Adrenal gland (tissue), 9 donors: ENCODE measurements at regions not wholly inside any gene's neighbourhood (a gene's known extent, or its start where the extent isn't known, plus 50 kb on each side); places are given as distances from the start of the nearest gene placed in this dataset.

Experiments
- DNase-seq, 7 donors: peaks; one replicate each; pipeline ENCODE4 v3.0.0-alpha.2; 2019 to 2020
- H3K27ac ChIP-seq, 5 donors: fragments of 200-600 bp; sonication (generic) in 4 of 5; 1 replicate in 3 of 5; 2 replicates in 2 of 5; pipeline versions ENCODE4 v1.5.1 to v1.8.0; 2016 to 2020; ENCODE audit warnings: mild to moderate bottlenecking in 1 of 5
- H3K27me3 ChIP-seq: fragments of 200-600 bp; 2 replicates; pipeline ENCODE4 v1.8.0; 2021
- H3K36me3 ChIP-seq, 2 donors: fragments of 200-600 bp; replicated peaks in 1 of 2; 1 replicate in 1 of 2; 2 replicates in 1 of 2; pipeline versions ENCODE4 v1.5.1 to v1.8.0; 2018 to 2022
- H3K4me1 ChIP-seq, 2 donors: fragments of 200-600 bp; replicated peaks in 1 of 2; 1 replicate in 1 of 2; 2 replicates in 1 of 2; pipeline versions ENCODE4 v1.5.1 to v1.8.0; 2018 to 2021
- H3K4me3 ChIP-seq, 4 donors: fragments of 200-600 bp; sonication (generic) in 3 of 4; one replicate each; pipeline ENCODE4 v1.5.1; 2016 to 2018
- H3K9me3 ChIP-seq, 3 donors: fragments of 200-600 bp; sonication (generic) in 1 of 3; replicated peaks in 1 of 3; 1 replicate in 2 of 3; 2 replicates in 1 of 3; pipeline versions ENCODE4 v1.5.1 to v1.8.0; 2016 to 2021
- POLR2A ChIP-seq, 2 donors: fragments of 450-650 bp; IDR thresholded peaks; one replicate each; pipeline ENCODE4 v1.6.1; 2017; ENCODE audit warnings: antibody characterized with exemption in 2 of 2, mild to moderate bottlenecking in 2 of 2, moderate library complexity in 1 of 2
- WGBS, 4 donors: extraction: QIAGEN DNeasy Blood & Tissue Kit in 2 of 4; methylation state at CpG; one replicate each; pipeline versions ENCODE4 v1.1.5 to v1.1.7; 2013 to 2017; 5-methylcytosine and 5-hydroxymethylcytosine counted together
- intact Hi-C, 2 donors: fragments of 100-400 bp; cut with DNase I; formaldehyde crosslinking; loops; one replicate each; pipeline versions ENCODE4 v1.14.1 to v1.15.0; 2022 to 2023
- TF ChIP-seq, protein P1 (sequence below), 6 experiments: fragments of 450-650 bp in 4 of 6; fragments of 200-600 bp in 2 of 6; sonication (generic) in 1 of 6; IDR thresholded peaks; 1 replicate in 5 of 6; 2 replicates in 1 of 6; pipeline versions ENCODE4 v1.5.1 to v1.8.0; 2016 to 2021; ENCODE audit warnings: antibody characterized with exemption in 6 of 6, mild to moderate bottlenecking in 2 of 6, moderate library complexity in 1 of 6
- donor health status: healthy with polysubstance abuse.
- donor health status: Bipolar disorder and iron deficiency.
- donor health status: DM: yes; HTN: yes; CAD: no.
- donor health status: DM: no; HTN: no; CAD: no.
- donor health status: DM: no; HTN: no; CAD: no.

DNA sequence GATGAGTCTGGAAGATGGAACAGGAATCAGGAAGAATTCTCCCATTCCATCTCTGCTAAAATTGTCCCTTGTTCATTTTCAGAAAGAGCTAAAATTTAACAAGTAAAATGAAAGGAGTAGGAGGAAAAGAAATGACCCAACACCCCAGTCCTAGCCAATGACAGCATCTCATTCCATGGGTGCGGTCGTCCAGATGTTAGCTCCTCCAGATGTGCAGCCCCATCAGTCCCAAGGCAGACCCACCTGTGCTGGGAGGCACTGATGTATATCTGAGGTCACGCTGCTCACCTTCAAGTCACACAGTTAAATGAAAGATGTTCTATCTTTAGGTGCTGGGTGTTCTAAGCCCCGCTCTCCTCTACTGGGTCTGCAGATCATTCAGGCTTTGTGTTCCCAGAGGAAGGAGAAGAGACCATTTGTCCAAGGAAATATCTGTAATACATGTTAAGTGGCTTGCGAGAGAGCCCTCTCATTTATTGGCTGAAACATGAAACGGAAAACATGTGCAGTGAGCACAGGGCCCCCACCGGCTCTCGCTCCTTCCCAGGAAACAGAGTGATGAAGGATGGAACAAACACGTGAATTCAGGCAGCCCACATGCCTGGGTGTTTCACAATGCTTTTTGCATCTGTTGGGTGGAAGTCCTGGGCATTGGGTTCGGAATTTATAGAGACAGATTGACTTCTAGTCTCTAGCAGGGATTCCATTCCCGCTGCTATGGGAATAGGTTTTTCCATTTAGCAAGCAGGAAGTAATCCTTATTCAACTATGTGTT, 294.6 kb downstream of the NUAK1 start:
- no peaks in the 10 kb centered on the region for H3K36me3 ChIP-seq
- no peaks in the 10 kb centered on the region for H3K27me3 ChIP-seq
- DNase-seq, result no peak
- no peak overlapping the region for H3K27ac ChIP-seq
- H3K4me1 ChIP-seq, result no peaks in the 10 kb centered on the region
- TF ChIP-seq, protein P1, sequence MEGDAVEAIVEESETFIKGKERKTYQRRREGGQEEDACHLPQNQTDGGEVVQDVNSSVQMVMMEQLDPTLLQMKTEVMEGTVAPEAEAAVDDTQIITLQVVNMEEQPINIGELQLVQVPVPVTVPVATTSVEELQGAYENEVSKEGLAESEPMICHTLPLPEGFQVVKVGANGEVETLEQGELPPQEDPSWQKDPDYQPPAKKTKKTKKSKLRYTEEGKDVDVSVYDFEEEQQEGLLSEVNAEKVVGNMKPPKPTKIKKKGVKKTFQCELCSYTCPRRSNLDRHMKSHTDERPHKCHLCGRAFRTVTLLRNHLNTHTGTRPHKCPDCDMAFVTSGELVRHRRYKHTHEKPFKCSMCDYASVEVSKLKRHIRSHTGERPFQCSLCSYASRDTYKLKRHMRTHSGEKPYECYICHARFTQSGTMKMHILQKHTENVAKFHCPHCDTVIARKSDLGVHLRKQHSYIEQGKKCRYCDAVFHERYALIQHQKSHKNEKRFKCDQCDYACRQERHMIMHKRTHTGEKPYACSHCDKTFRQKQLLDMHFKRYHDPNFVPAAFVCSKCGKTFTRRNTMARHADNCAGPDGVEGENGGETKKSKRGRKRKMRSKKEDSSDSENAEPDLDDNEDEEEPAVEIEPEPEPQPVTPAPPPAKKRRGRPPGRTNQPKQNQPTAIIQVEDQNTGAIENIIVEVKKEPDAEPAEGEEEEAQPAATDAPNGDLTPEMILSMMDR (IDR thresholded peaks at IDR 0.05), result no peak
- no peak for TF ChIP-seq POLR2A (IDR thresholded peaks at IDR 0.05)
- no peaks in the 10 kb centered on the region for H3K9me3 ChIP-seq
- no peak overlapping the region for H3K4me3 ChIP-seq
- WGBS, 4 donors, result 63 to 74% (median 74%) methylated on average over 11 of the region's 11 CpGs
- intact Hi-C loops, result no loop called here

DNA sequence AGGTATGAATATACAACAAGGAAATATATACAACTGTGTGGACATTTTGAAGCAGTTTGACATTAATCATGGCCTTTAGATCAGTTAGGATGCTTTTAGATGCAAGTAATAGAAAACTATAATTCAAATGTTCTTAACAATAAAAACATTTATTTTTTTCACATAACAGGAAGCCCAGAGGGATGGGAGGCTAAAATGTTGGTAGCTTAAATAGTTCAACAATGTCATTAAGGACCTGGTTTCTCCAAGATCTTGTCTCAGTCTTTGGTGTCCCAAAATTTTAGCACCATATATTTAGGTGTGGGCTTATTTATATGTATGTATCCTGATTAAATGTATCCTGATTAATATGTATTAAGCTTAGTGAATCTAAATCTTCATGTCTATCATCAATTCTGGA, 292.4 kb downstream of the NUAK1 start:
- no peaks in the 10 kb centered on the region for H3K36me3 ChIP-seq
- DNase-seq, result no peak
- H3K27ac ChIP-seq, result no peak overlapping the region
- no peaks in the 10 kb centered on the region for H3K4me1 ChIP-seq
- H3K27me3 ChIP-seq, result no peaks in the 10 kb centered on the region
- H3K4me3 ChIP-seq, result no peak overlapping the region
- H3K9me3 ChIP-seq, result no peaks in the 10 kb centered on the region
- no peak for TF ChIP-seq POLR2A (IDR thresholded peaks at IDR 0.05)
- TF ChIP-seq, protein P1 (IDR thresholded peaks at IDR 0.05), result no peak
- intact Hi-C loops, result no loop called here

DNA sequence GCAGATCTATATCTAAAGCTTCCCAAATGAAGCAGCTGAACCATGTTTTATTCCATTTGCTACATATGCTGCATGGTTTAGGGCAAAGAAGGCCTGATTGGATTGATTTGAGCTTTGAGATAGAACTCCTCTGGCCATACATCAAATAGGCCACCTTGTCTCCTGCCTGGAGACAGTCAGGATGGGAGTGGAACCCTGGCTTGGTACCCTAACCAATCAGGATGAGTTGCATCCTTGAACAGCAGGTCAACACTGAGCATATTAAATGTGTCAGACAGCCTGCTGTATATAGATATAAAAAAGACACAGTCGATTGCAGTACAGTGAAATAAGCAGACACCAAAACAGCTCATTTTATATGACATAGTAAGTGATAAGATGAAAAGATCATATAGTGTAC, 291.7 kb downstream of the NUAK1 start:
- no peak for TF ChIP-seq POLR2A (IDR thresholded peaks at IDR 0.05)
- TF ChIP-seq, protein P1 (IDR thresholded peaks at IDR 0.05), result no peak
- H3K36me3 ChIP-seq, result no peaks in the 10 kb centered on the region
- WGBS, 4 donors, result 81 to 97% (median 88%) methylated on average over 1 of the region's 1 CpG
- no peak overlapping the region for H3K27ac ChIP-seq
- no peaks in the 10 kb centered on the region for H3K4me1 ChIP-seq
- DNase-seq, result no peak
- no peak overlapping the region for H3K4me3 ChIP-seq
- intact Hi-C loops, result no loop called here
- no peaks in the 10 kb centered on the region for H3K9me3 ChIP-seq
- no peaks in the 10 kb centered on the region for H3K27me3 ChIP-seq

DNA sequence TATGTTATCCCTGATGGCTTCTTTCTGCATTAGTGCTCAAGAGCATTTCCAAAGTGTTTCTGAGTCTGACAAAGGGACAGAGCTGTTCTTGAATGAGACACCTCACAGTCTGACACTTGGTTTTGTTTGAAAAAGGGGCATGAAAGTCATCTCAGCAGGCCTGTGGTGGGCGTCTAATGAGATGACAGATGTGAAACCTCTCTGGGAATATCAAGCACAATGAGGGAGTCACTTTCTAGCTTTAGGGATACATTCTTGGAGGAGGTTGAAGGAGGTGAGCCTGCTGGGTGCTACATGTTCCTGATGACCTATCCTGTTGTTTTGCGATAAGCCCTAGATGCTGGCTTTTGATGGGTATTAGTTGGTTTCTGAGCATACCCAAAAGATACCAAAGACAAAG, 290.5 kb downstream of the NUAK1 start:
- H3K36me3 ChIP-seq, result no peaks in the 10 kb centered on the region
- H3K4me1 ChIP-seq, result no peaks in the 10 kb centered on the region
- WGBS, 4 donors, result 81 to 89% (median 88%) methylated on average over 2 of the region's 2 CpGs
- no peak for DNase-seq
- H3K4me3 ChIP-seq, result no peak overlapping the region
- TF ChIP-seq, protein P1 (IDR thresholded peaks at IDR 0.05), result no peak
- no peak for TF ChIP-seq POLR2A (IDR thresholded peaks at IDR 0.05)
- H3K9me3 ChIP-seq, result no peaks in the 10 kb centered on the region
- intact Hi-C loops, result no loop called here
- no peak overlapping the region for H3K27ac ChIP-seq
- H3K27me3 ChIP-seq, result no peaks in the 10 kb centered on the region
